Endothelial cell of umbilical vein (primary cell): ENCODE measurements at regions not wholly inside any gene's neighbourhood (a gene's known extent, or its start where the extent isn't known, plus 50 kb on each side); places are given as distances from the start of the nearest gene placed in this dataset.

ENCODE experiments used
- BruUV-seq: library from RNA; stranded (reverse); fragments of 400-500 nt; replicated peaks from 2 replicates; lab custom pipeline; 2021; lab: Mats Ljungman, UMichigan
- CTCF ChIA-PET: fragments of 300-600, 350-600 bp; sonication (Branson Sonifier 250); formaldehyde crosslinking; loops from one replicate; lab custom pipeline; 2021; ENCODE audit warnings: antibody characterized with exemption, inconsistent platforms; lab: Charles Lee
- POLR2A ChIA-PET: fragments of 300-600, 350-600 bp; sonication (Branson Sonifier 250); formaldehyde crosslinking; loops from one replicate; lab custom pipeline; 2021; ENCODE audit warnings: antibody characterized with exemption, inconsistent platforms; lab: Charles Lee
- DNase-seq: peaks from one replicate; pipeline ENCODE4 v3.0.0-alpha.2; 2011; ENCODE audit warnings: low read depth, low spot score
- FAIRE-seq: peaks from 2 replicates; lab custom pipeline; 2011; peaks lifted over from hg19 to GRCh38; lab: Jason Lieb, UNC
- H2AFZ ChIP-seq: 2 replicates; pipeline ENCODE4 v1.6.0; 2012; ENCODE audit warnings: low read depth, low read length, control low read depth, inconsistent platforms
- H3K27ac ChIP-seq: 2 replicates; pipeline ENCODE4 v1.5.1; 2011; ENCODE audit warnings: low read depth, mild to moderate bottlenecking, control low read depth, low read length, moderate library complexity; ENCODE audit not compliant: insufficient read depth
- H3K27me3 ChIP-seq, 2 experiments: 2 replicates each; pipeline versions ENCODE4 v1.6.0 to v1.6.1; 2011; ENCODE audit warnings: low read length in 2 of 2, mixed read lengths in 1 of 2; ENCODE audit not compliant: control insufficient read depth in 2 of 2, insufficient read depth in 2 of 2
- H3K36me3 ChIP-seq, 2 experiments: 2 replicates in 1 of 2; 3 replicates in 1 of 2; pipeline ENCODE4 v1.5.1; 2011; ENCODE audit warnings: low read length in 2 of 2, mild to moderate bottlenecking in 1 of 2, moderate library complexity in 1 of 2; ENCODE audit not compliant: control insufficient read depth in 2 of 2, insufficient read depth in 2 of 2; ENCODE audit errors: extremely low read depth in 1 of 2
- H3K4me1 ChIP-seq: 3 replicates; pipeline ENCODE4 v1.5.1; 2011; ENCODE audit warnings: mild to moderate bottlenecking, low read length; ENCODE audit not compliant: control insufficient read depth, insufficient read depth; ENCODE audit errors: extremely low read depth
- H3K4me2 ChIP-seq: 2 replicates; pipeline ENCODE4 v1.6.1; 2011; ENCODE audit warnings: low read length, control low read depth, mixed read lengths; ENCODE audit not compliant: insufficient read depth
- H3K4me3 ChIP-seq, 3 experiments: fragments of 200-600 bp in 1 of 3; sonication (generic), shearing (Covaris generic) in 1 of 3; replicated peaks in 1 of 3; 2 replicates each; pipeline ENCODE4 v1.5.1; 2011 to 2016; ENCODE audit warnings: control low read depth in 3 of 3, low read length in 3 of 3, mild to moderate bottlenecking in 2 of 3, inconsistent platforms in 1 of 3, low read depth in 1 of 3, moderate library complexity in 1 of 3; ENCODE audit not compliant: insufficient read depth in 1 of 3
- H3K79me2 ChIP-seq: 2 replicates; pipeline ENCODE4 v1.6.0; 2012; ENCODE audit warnings: low read length, inconsistent platforms; ENCODE audit not compliant: control insufficient read depth, insufficient read depth
- H3K9ac ChIP-seq: replicated peaks from 2 replicates; pipeline ENCODE3; 2011; ENCODE audit warnings: low read length, control low read depth; ENCODE audit not compliant: insufficient read depth; ENCODE audit errors: extremely low read depth
- H3K9me1 ChIP-seq: replicated peaks from 3 replicates; pipeline ENCODE4 v1.6.0; 2011; ENCODE audit warnings: mild to moderate bottlenecking, low read length; ENCODE audit not compliant: control insufficient read depth, insufficient read depth; ENCODE audit errors: extremely low read depth
- H3K9me3 ChIP-seq: replicated peaks from 2 replicates; pipeline ENCODE4 v1.5.1; 2012; ENCODE audit warnings: low read length, inconsistent platforms; ENCODE audit not compliant: control insufficient read depth, insufficient read depth
- H4K20me1 ChIP-seq: replicated peaks from 2 replicates; pipeline ENCODE3; 2011; ENCODE audit warnings: mild to moderate bottlenecking, low read length; ENCODE audit not compliant: control insufficient read depth, insufficient read depth; ENCODE audit errors: extremely low read depth
- EZH2 ChIP-seq: IDR thresholded peaks from 2 replicates; pipeline ENCODE4 v1.6.1; 2012; ENCODE audit warnings: borderline replicate concordance, low read depth, mild to moderate bottlenecking, moderate library complexity, low read length, inconsistent platforms; ENCODE audit not compliant: severe bottlenecking
- FOS ChIP-seq: IDR thresholded peaks from 2 replicates; pipeline ENCODE4 v1.6.1; 2011; ENCODE audit warnings: mild to moderate bottlenecking, low read length, moderate library complexity, borderline replicate concordance; ENCODE audit not compliant: insufficient read depth
- GATA2 ChIP-seq: IDR thresholded peaks from 2 replicates; pipeline ENCODE4 v1.7.0; 2011; ENCODE audit warnings: low read depth, mild to moderate bottlenecking, moderate library complexity, mixed read lengths, low read length; ENCODE audit not compliant: insufficient read length, insufficient read depth
- JUN ChIP-seq: IDR thresholded peaks from 2 replicates; pipeline ENCODE4 v1.6.1; 2011; ENCODE audit warnings: borderline replicate concordance, low read depth; ENCODE audit not compliant: insufficient read length, insufficient read depth
- MAX ChIP-seq: IDR thresholded peaks from 2 replicates; pipeline ENCODE4 v1.6.1; 2011; ENCODE audit not compliant: insufficient read depth, insufficient read length
- MYC ChIP-seq: IDR thresholded peaks from one replicate; pipeline ENCODE4 v1.6.1; 2011; ENCODE audit warnings: mild to moderate bottlenecking, low read depth, low read length
- POLR2A ChIP-seq: IDR thresholded peaks from 2 replicates; pipeline ENCODE4 v1.6.1; 2012; ENCODE audit warnings: low read depth, mild to moderate bottlenecking, control low read depth, low read length
- POLR2AphosphoS5 ChIP-seq: IDR thresholded peaks from 2 replicates; pipeline ENCODE4 v1.6.1; 2012; ENCODE audit warnings: low read depth, mild to moderate bottlenecking, control low read depth, low read length, moderate library complexity; ENCODE audit not compliant: insufficient read depth
- dilution Hi-C: fragments of 300-500 bp; cut with MboI; formaldehyde crosslinking; loops from one replicate; pipeline ENCODE4 v1.15.0; 2019; ENCODE audit warnings: low sequenced_read_pairs; ENCODE audit not compliant: extremely low pct_ligation_motif_present
- intact Hi-C: fragments of 100-400 bp; cut with micrococcal nuclease; formaldehyde crosslinking; loops from one replicate; pipeline ENCODE4 v1.10.0; 2022
- TF ChIP-seq, protein P1 (sequence below), 2 donors: IDR thresholded peaks; 1 replicate in 1 of 2; 2 replicates in 1 of 2; pipeline ENCODE4 v1.5.1; 2011; ENCODE audit warnings: low read length in 2 of 2, mild to moderate bottlenecking in 2 of 2, moderate library complexity in 2 of 2, control low read depth in 1 of 2, inconsistent platforms in 1 of 2, low read depth in 1 of 2; ENCODE audit not compliant: insufficient read depth in 1 of 2; ENCODE audit errors: extremely low read depth in 1 of 2

GRCh38 chr7:52413051-52413450 is 622.4 kb upstream of the POM121L12 start:
- Histone ChIP-seq H3K9me1 (no peaks in the 10 kb centered on the region), H3K79me2 (no peaks in the 10 kb centered on the region), H3K4me3 (no peak overlapping the region), H3K36me3 (no peaks in the 10 kb centered on the region), H2AFZ (no peak overlapping the region), H3K4me1 (no peaks in the 10 kb centered on the region), H3K9ac (no peak overlapping the region), H4K20me1 (no peaks in the 10 kb centered on the region), H3K27me3 (no peaks in the 10 kb centered on the region), H3K9me3 (no peaks in the 10 kb centered on the region), H3K27ac (no peak overlapping the region), H3K4me2 (no peak overlapping the region)
- dilution Hi-C loops (no loop called here), intact Hi-C loops (no loop called here)
- FAIRE-seq: no peak
- BruUV-seq: no TSS peak
- ChIA-PET POLR2A (no interaction called here), CTCF (interaction anchor here (1.0 kb wide), 1 partner anchor 19 kb away, joined by 4 read pairs; no protein-coding TSS in a partner anchor)
- TF ChIP-seq GATA2 (no peak), MYC (no peak), JUN (no peak), POLR2A (no peak), MAX (no peak), FOS (no peak), EZH2 (no peak), POLR2AphosphoS5 (no peak)
- TF ChIP-seq, protein P1, sequence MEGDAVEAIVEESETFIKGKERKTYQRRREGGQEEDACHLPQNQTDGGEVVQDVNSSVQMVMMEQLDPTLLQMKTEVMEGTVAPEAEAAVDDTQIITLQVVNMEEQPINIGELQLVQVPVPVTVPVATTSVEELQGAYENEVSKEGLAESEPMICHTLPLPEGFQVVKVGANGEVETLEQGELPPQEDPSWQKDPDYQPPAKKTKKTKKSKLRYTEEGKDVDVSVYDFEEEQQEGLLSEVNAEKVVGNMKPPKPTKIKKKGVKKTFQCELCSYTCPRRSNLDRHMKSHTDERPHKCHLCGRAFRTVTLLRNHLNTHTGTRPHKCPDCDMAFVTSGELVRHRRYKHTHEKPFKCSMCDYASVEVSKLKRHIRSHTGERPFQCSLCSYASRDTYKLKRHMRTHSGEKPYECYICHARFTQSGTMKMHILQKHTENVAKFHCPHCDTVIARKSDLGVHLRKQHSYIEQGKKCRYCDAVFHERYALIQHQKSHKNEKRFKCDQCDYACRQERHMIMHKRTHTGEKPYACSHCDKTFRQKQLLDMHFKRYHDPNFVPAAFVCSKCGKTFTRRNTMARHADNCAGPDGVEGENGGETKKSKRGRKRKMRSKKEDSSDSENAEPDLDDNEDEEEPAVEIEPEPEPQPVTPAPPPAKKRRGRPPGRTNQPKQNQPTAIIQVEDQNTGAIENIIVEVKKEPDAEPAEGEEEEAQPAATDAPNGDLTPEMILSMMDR (IDR thresholded peaks at IDR 0.05; ENCODE audit: extremely low read depth in 1 of 2, insufficient read depth in 1 of 2, low read depth in 1 of 2, low read length in 2 of 2): no peak
- no peak for DNase-seq
